Upper lobe of left lung (tissue), 4 donors: ENCODE measurements at regions not wholly inside any gene's neighbourhood (a gene's known extent, or its start where the extent isn't known, plus 50 kb on each side); places are given as distances from the start of the nearest gene placed in this dataset.

Experiments used
- CTCF ChIP-seq, 6 experiments: fragments of 450-650 bp in 4 of 6; fragments of 200-600 bp in 2 of 6; sonication (generic) in 2 of 6; IDR thresholded peaks; one replicate each; pipeline ENCODE4 v1.5.1; 2016 to 2019; ENCODE audit warnings: antibody characterized with exemption in 6 of 6
- EP300 ChIP-seq, 4 donors: sonication (generic); formaldehyde crosslinking; IDR thresholded peaks; one replicate each; pipeline ENCODE4 v1.5.1; 2017; ENCODE audit warnings: antibody characterized with exemption in 4 of 4, control low read depth in 2 of 4
- POLR2A ChIP-seq, 4 donors: fragments of 450-650 bp; IDR thresholded peaks; one replicate each; pipeline ENCODE4 v1.5.1; 2016 to 2017; ENCODE audit warnings: antibody characterized with exemption in 4 of 4, mild to moderate bottlenecking in 2 of 4
- POLR2AphosphoS5 ChIP-seq, 2 donors: sonication (generic); formaldehyde crosslinking; IDR thresholded peaks; one replicate each; pipeline ENCODE4 v1.5.1; 2017; ENCODE audit warnings: antibody characterized with exemption in 2 of 2

DNA sequence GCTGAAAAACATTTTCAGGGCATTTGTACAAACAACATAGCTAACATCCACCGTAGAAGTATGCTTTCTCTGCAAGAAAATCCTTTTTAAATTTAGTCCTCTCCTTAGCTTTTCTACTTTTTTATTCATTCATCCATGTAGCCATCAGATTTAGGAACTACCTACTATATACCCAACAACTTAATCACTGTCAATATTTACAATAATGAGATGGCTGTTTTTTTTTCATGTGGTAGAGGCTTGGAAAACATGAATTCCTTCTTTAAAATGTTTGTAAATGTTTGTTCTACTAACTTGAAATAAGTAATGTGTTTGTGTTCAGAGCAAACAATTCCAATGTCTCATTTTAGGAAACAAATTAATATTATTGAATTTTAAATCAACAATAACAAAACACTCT, 78.2 kb upstream of the CAV2 start:
- TF ChIP-seq POLR2A (IDR thresholded peaks at IDR 0.05) (no peak), CTCF (IDR thresholded peaks at IDR 0.05) (no peak), POLR2AphosphoS5 (IDR thresholded peaks at IDR 0.05) (no peak), EP300 (IDR thresholded peaks at IDR 0.05) (no peak)
